Memory B cell (primary cell): ENCODE measurements at regions not wholly inside any gene's neighbourhood (a gene's known extent, or its start where the extent isn't known, plus 50 kb on each side); places are given as distances from the start of the nearest gene placed in this dataset.

Experiments
- ATAC-seq: fragments of 150-1000 bp; cut with Tn5 transposase; 2 replicates; pipeline ENCODE4 v1.10.0; 2021; ENCODE audit warnings: low read depth, mild to moderate bottlenecking, moderate library complexity
- DNase-seq, 2 donors: peaks; one replicate each; pipeline ENCODE4 v3.0.0; 2022; ENCODE audit warnings: low spot score in 2 of 2
- H3K27ac Mint-ChIP-seq: one replicate; pipeline ENCODE4 v1.8.0; 2022; ENCODE audit warnings: mild to moderate bottlenecking, moderate library complexity, mixed read lengths
- H3K27me3 Mint-ChIP-seq: one replicate; pipeline ENCODE4 v1.8.0; 2022; ENCODE audit warnings: mixed read lengths
- H3K36me3 Mint-ChIP-seq: one replicate; pipeline ENCODE4 v1.8.0; 2022; ENCODE audit warnings: mild to moderate bottlenecking, mixed read lengths
- H3K4me1 Mint-ChIP-seq: one replicate; pipeline ENCODE4 v1.8.0; 2022; ENCODE audit warnings: mixed read lengths
- H3K4me3 Mint-ChIP-seq: one replicate; pipeline ENCODE4 v1.8.0; 2022; ENCODE audit warnings: mild to moderate bottlenecking, moderate library complexity, mixed read lengths
- H3K9me3 Mint-ChIP-seq: one replicate; pipeline ENCODE4 v1.8.0; 2022; ENCODE audit warnings: mixed read lengths

- no peaks in the 10 kb centered on the region for H3K36me3 Mint-ChIP-seq
- H3K4me1 Mint-ChIP-seq, result no peaks in the 10 kb centered on the region
- no peak for DNase-seq
- no peaks in the 10 kb centered on the region for H3K9me3 Mint-ChIP-seq
- H3K27me3 Mint-ChIP-seq, result peaks cover 4% of the 10 kb centered on the region
- no peak overlapping the region for H3K27ac Mint-ChIP-seq
- no peak for ATAC-seq
- H3K4me3 Mint-ChIP-seq, result no peak overlapping the region
Observed at GRCh38 chr6:168222115-168223043, 97.2 kb downstream of the DACT2 start.

DNA sequence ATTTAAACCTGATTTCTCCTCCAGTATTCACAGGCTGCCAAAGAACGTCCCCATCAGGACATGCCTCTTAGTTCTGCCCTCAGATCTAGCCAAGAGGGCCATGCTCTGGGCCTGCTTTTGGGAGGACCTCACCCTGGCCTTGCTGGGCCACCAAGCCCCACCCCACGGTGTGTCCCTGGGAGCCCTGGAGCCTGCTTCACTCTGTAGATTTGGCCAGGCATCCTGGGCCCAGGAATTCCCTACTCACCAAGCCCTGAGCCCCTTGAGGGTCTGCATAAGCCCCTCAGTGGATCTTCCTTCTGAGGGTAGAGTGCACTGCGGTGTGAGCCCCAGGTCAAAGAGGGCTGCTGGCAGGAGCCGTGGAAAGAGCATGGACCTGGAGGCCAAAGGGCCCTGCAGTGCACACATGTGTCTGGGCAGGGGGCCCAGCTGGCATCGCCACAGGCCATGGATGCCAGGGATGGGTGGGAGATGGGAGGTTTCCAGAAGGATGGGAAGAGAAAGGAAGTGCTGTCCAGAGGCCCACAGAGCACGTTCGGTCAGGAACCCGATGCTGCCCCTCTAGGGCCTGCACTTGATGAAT is 98.0 kb downstream of the DACT2 start:
- no peak overlapping the region for H3K27ac Mint-ChIP-seq
- no peaks in the 10 kb centered on the region for H3K4me1 Mint-ChIP-seq

GRCh38 chr6:168221000-168221399 is 98.6 kb downstream of the DACT2 start:
- Mint-ChIP-seq H3K4me1 (no peaks in the 10 kb centered on the region), H3K9me3 (no peaks in the 10 kb centered on the region), H3K4me3 (no peak overlapping the region), H3K36me3 (no peaks in the 10 kb centered on the region), H3K27ac (no peak overlapping the region), H3K27me3 (peaks cover 4% of the 10 kb centered on the region)
- no peak for ATAC-seq
- no peak for DNase-seq

More for the DNA sequence above, 98.0 kb downstream of the DACT2 start:
- ATAC-seq, result no peak
- DNase-seq, result no peak
- peaks cover 4% of the 10 kb centered on the region for H3K27me3 Mint-ChIP-seq
- H3K4me3 Mint-ChIP-seq, result no peak overlapping the region
- H3K9me3 Mint-ChIP-seq, result no peaks in the 10 kb centered on the region
- H3K36me3 Mint-ChIP-seq, result no peaks in the 10 kb centered on the region

GRCh38 chr6:168219804-168220203 is 99.8 kb downstream of the DACT2 start:
- no peaks in the 10 kb centered on the region for H3K9me3 Mint-ChIP-seq
- H3K36me3 Mint-ChIP-seq, result no peaks in the 10 kb centered on the region
- no peak for ATAC-seq
- no peak overlapping the region for H3K27ac Mint-ChIP-seq
- DNase-seq, result no peak
- no peak overlapping the region for H3K4me3 Mint-ChIP-seq
- no peaks in the 10 kb centered on the region for H3K4me1 Mint-ChIP-seq
- H3K27me3 Mint-ChIP-seq, result peaks cover 3% of the 10 kb centered on the region

- DNase-seq (no peak), ATAC-seq (no peak)
- no peaks in the 10 kb centered on the region for H3K4me1 Mint-ChIP-seq
- no peak overlapping the region for H3K4me3 Mint-ChIP-seq
- H3K9me3 Mint-ChIP-seq, result no peaks in the 10 kb centered on the region
- H3K36me3 Mint-ChIP-seq, result no peaks in the 10 kb centered on the region
- peaks cover 3% of the 10 kb centered on the region for H3K27me3 Mint-ChIP-seq
- no peak overlapping the region for H3K27ac Mint-ChIP-seq
Observed at GRCh38 chr6:168218785-168219566, 100.6 kb downstream of the DACT2 start.

GRCh38 chr6:168217880-168218537 is 101.6 kb downstream of the DACT2 start:
- H3K27ac Mint-ChIP-seq, result no peak overlapping the region
- H3K4me1 Mint-ChIP-seq, result no peaks in the 10 kb centered on the region
- H3K36me3 Mint-ChIP-seq, result no peaks in the 10 kb centered on the region
- ATAC-seq (no peak), DNase-seq (no peak)
- no peaks in the 10 kb centered on the region for H3K9me3 Mint-ChIP-seq
- no peak overlapping the region for H3K4me3 Mint-ChIP-seq
- peaks cover 3% of the 10 kb centered on the region for H3K27me3 Mint-ChIP-seq

GRCh38 chr6:168217216-168217879 is 102.2 kb downstream of the DACT2 start:
- Mint-ChIP-seq H3K4me1 (no peaks in the 10 kb centered on the region), H3K9me3 (no peaks in the 10 kb centered on the region), H3K27ac (no peak overlapping the region), H3K36me3 (no peaks in the 10 kb centered on the region), H3K27me3 (peaks cover 3% of the 10 kb centered on the region), H3K4me3 (no peak overlapping the region)
- no peak for DNase-seq
- ATAC-seq, result no peak

- Mint-ChIP-seq H3K4me1 (no peaks in the 10 kb centered on the region), H3K27ac (no peak overlapping the region), H3K36me3 (no peaks in the 10 kb centered on the region), H3K4me3 (no peak overlapping the region), H3K9me3 (no peaks in the 10 kb centered on the region), H3K27me3 (peaks cover 3% of the 10 kb centered on the region)
- no peak for ATAC-seq
- no peak for DNase-seq
Observed at GRCh38 chr6:168216751-168217191, 102.8 kb downstream of the DACT2 start.

- Mint-ChIP-seq H3K4me1 (no peaks in the 10 kb centered on the region), H3K9me3 (no peaks in the 10 kb centered on the region), H3K27me3 (no peaks in the 10 kb centered on the region), H3K36me3 (no peaks in the 10 kb centered on the region), H3K27ac (no peak overlapping the region), H3K4me3 (no peak overlapping the region)
- DNase-seq (no peak), ATAC-seq (no peak)
Observed at GRCh38 chr6:168216117-168216516, 103.5 kb downstream of the DACT2 start.

GRCh38 chr6:168215121-168215808 is 104.3 kb downstream of the DACT2 start:
- Mint-ChIP-seq H3K4me3 (no peak overlapping the region), H3K36me3 (no peaks in the 10 kb centered on the region), H3K4me1 (no peaks in the 10 kb centered on the region), H3K27me3 (peaks cover under 1% of the 10 kb centered on the region), H3K27ac (no peak overlapping the region), H3K9me3 (no peaks in the 10 kb centered on the region)
- DNase-seq (no peak), ATAC-seq (no peak)

GRCh38 chr6:168214586-168215104 is 104.9 kb downstream of the DACT2 start:
- Mint-ChIP-seq H3K4me3 (no peak overlapping the region), H3K27me3 (peaks cover 5% of the 10 kb centered on the region), H3K4me1 (no peaks in the 10 kb centered on the region), H3K27ac (no peak overlapping the region), H3K36me3 (no peaks in the 10 kb centered on the region), H3K9me3 (peaks cover 2% of the 10 kb centered on the region)
- ATAC-seq, result no peak
- DNase-seq, result no peak

DNA sequence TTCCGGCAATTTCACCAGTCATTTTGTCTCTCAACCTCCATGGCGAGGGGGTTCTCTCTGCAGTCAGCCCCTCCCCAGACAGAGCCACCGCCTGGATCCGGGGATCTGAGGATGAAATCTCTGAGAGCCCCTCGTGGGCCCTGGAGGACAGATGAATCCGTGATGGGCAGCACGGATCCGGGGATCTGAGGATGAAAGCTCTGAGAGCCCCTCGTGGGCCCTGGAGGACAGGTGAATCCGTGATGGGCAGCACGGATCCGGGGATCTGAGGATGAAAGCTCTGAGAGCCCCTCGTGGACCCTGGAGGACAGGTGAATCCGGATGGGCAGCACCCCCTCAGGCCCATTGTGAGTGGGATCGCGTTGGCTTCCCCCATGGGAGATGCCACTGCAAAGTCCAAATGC is 106.5 kb downstream of the DACT2 start:
- H3K36me3 Mint-ChIP-seq, result no peaks in the 10 kb centered on the region
- DNase-seq (no peak), ATAC-seq (no peak)
- no peaks in the 10 kb centered on the region for H3K4me1 Mint-ChIP-seq
- peaks cover 5% of the 10 kb centered on the region for H3K27me3 Mint-ChIP-seq
- peaks cover 2% of the 10 kb centered on the region for H3K9me3 Mint-ChIP-seq
- H3K4me3 Mint-ChIP-seq, result no peak overlapping the region
- no peak overlapping the region for H3K27ac Mint-ChIP-seq

DNA sequence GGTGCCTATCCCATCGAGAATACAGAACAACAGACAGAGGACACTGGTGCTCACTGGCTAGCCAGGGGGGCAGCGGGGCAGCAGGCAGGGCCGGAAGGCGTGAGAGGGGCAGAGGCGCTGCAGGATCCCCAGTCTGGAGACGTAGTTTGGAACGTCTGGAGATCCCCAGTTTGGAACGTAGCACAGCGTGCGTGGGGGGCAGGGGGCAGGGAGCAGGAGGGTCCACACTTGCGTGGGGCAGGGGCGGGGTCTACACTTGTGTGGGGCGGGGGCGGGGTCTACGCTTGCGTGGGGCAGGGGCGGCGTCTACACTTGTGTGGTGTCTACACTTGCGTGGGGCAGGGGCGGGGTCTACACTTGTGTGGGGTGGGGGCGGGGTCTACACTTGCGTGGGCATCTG is 107.2 kb downstream of the DACT2 start:
- no peaks in the 10 kb centered on the region for H3K4me1 Mint-ChIP-seq
- H3K27me3 Mint-ChIP-seq, result peaks cover 5% of the 10 kb centered on the region
- H3K27ac Mint-ChIP-seq, result no peak overlapping the region
- DNase-seq, result no peak
- no peak overlapping the region for H3K4me3 Mint-ChIP-seq
- H3K9me3 Mint-ChIP-seq, result peaks cover 2% of the 10 kb centered on the region
- H3K36me3 Mint-ChIP-seq, result no peaks in the 10 kb centered on the region
- ATAC-seq, result no peak
